K562 (cell line): ENCODE measurements at regions not wholly inside any gene's neighbourhood (a gene's known extent, or its start where the extent isn't known, plus 50 kb on each side); places are given as distances from the start of the nearest gene placed in this dataset.

Experiments
- ATF3 ChIP-seq, 2 experiments: fragments of 450-650 bp in 1 of 2; sonication (generic) in 1 of 2; formaldehyde crosslinking in 1 of 2; IDR thresholded peaks in 1 of 2; conservative IDR thresholded peaks in 1 of 2; 2 replicates each; pipeline versions ENCODE4 v1.6.1 to v1.8.1; 2016 to 2023; ENCODE audit warnings: mild to moderate bottlenecking in 2 of 2, moderate library complexity in 2 of 2, inconsistent platforms in 1 of 2, missing genetic modification reagents in 1 of 2
- CTCF ChIP-seq, 3 experiments: IDR thresholded peaks in 2 of 3; conservative IDR thresholded peaks in 1 of 3; 2 replicates each; pipeline ENCODE4 v1.5.1; 2011 to 2012; ENCODE audit warnings: low read length in 3 of 3, mild to moderate bottlenecking in 3 of 3, control low read depth in 2 of 3, improper control_type of control experiment in 1 of 3, inconsistent platforms in 1 of 3, low read depth in 1 of 3, mixed read lengths in 1 of 3, moderate library complexity in 1 of 3; ENCODE audit not compliant: insufficient read depth in 2 of 3
- FOXA3 ChIP-seq, 2 experiments: fragments of 450-650 bp in 1 of 2; sonication (generic) in 1 of 2; formaldehyde crosslinking; IDR thresholded peaks in 1 of 2; conservative IDR thresholded peaks in 1 of 2; 2 replicates each; pipeline versions ENCODE4 v1.4.0 to v1.8.0; 2020 to 2022; ENCODE audit warnings: mild to moderate bottlenecking in 2 of 2, missing genetic modification reagents in 1 of 2
- PCBP1 ChIP-seq: fragments of 200-400 bp; formaldehyde crosslinking; IDR thresholded peaks from 2 replicates; pipeline ENCODE4 v1.6.1; 2018; ENCODE audit warnings: mild to moderate bottlenecking, low read depth, low read length; ENCODE audit not compliant: poor library complexity, severe bottlenecking
- POLR2AphosphoS5 ChIP-seq: IDR thresholded peaks from 2 replicates; pipeline ENCODE4 v1.6.1; 2011; ENCODE audit warnings: mild to moderate bottlenecking, low read depth, low read length, moderate library complexity; ENCODE audit not compliant: control insufficient read depth, insufficient read depth
- SRF ChIP-seq, 2 experiments: fragments of 250-450, 450-650 bp in 1 of 2; sonication (Bioruptor Pico) in 1 of 2; sonication (generic) in 1 of 2; formaldehyde crosslinking; IDR thresholded peaks; 2 replicates each; pipeline versions ENCODE4 v1.5.0 to v1.5.1; 2020 to 2022; ENCODE audit warnings: mild to moderate bottlenecking in 1 of 2, missing genetic modification reagents in 1 of 2
- ZBTB43 ChIP-seq: sonication (generic); formaldehyde crosslinking; IDR thresholded peaks from 2 replicates; pipeline ENCODE4 v1.8.0; 2023; ENCODE audit warnings: mild to moderate bottlenecking, missing genetic modification reagents

GRCh38 chrX:77389891-77390290 is 57.3 kb upstream of the FGF16 start:
- TF ChIP-seq SRF (CRISPR knock-in tag; IDR thresholded peaks at IDR 0.05) (no peak), CTCF (IDR thresholded peaks at IDR 0.05 in 2 of 3, conservative IDR thresholded peaks at IDR 0.05 in 1 of 3; ENCODE audit: insufficient read depth in 2 of 3, low read depth in 1 of 3, low read length in 3 of 3) (no peak), PCBP1 (no peak), POLR2AphosphoS5 (no peak), ATF3 (IDR thresholded peaks at IDR 0.05) (no peak), ATF3 (CRISPR knock-in tag; conservative IDR thresholded peaks at IDR 0.05) (no peak), ZBTB43 (CRISPR knock-in tag) (no peak), FOXA3 (CRISPR knock-in tag; conservative IDR thresholded peaks at IDR 0.05 in 1 of 2, IDR thresholded peaks at IDR 0.05 in 1 of 2) (no peak)
